GM12872 (cell line): ENCODE measurements at regions not wholly inside any gene's neighbourhood (a gene's known extent, or its start where the extent isn't known, plus 50 kb on each side); places are given as distances from the start of the nearest gene placed in this dataset.

Experiments
- CTCF ChIP-seq: IDR thresholded peaks from 3 replicates; pipeline ENCODE4 v1.5.1; 2011; ENCODE audit warnings: low read depth, mild to moderate bottlenecking, low read length, moderate library complexity; ENCODE audit not compliant: insufficient read depth

GRCh38 chr6:118736440-118736839 is 85.0 kb upstream of the CEP85L start:
- TF ChIP-seq CTCF, result no peak

- TF ChIP-seq CTCF, result peak; percentile 69
Observed at GRCh38 chr6:118735320-118735719, 83.9 kb upstream of the CEP85L start.

- no peak for TF ChIP-seq CTCF
Observed at GRCh38 chr6:118725944-118726343, 74.6 kb upstream of the CEP85L start.

- no peak for TF ChIP-seq CTCF
Observed at GRCh38 chr6:118724211-118724610, 72.8 kb upstream of the CEP85L start.

GRCh38 chr6:118722829-118723813 is 71.7 kb upstream of the CEP85L start:
- no peak for TF ChIP-seq CTCF

- TF ChIP-seq CTCF, result no peak
Observed at GRCh38 chr6:118720125-118720473, 68.7 kb upstream of the CEP85L start.

GRCh38 chr6:118719351-118720124 is 68.1 kb upstream of the CEP85L start:
- no peak for TF ChIP-seq CTCF
